DMS79 treated with DMSO at 0.1 percent for 48 hours (cell line): ENCODE measurements at regions not wholly inside any gene's neighbourhood (a gene's known extent, or its start where the extent isn't known, plus 50 kb on each side); places are given as distances from the start of the nearest gene placed in this dataset.

Source experiments
- DNase-seq: peaks from one replicate; lab custom pipeline; 2025; lab: John Stamatoyannopoulos, UW

- no peak for DNase-seq
Observed at GRCh38 chr13:102993348-102993747, 72.9 kb downstream of the SLC10A2 start.

GRCh38 chr13:102984210-102984609 lies 82.0 kb downstream of the SLC10A2 start:
- no peak for DNase-seq

GRCh38 chr13:102983496-102983895 lies 82.7 kb downstream of the SLC10A2 start:
- DNase-seq = no peak

DNA sequence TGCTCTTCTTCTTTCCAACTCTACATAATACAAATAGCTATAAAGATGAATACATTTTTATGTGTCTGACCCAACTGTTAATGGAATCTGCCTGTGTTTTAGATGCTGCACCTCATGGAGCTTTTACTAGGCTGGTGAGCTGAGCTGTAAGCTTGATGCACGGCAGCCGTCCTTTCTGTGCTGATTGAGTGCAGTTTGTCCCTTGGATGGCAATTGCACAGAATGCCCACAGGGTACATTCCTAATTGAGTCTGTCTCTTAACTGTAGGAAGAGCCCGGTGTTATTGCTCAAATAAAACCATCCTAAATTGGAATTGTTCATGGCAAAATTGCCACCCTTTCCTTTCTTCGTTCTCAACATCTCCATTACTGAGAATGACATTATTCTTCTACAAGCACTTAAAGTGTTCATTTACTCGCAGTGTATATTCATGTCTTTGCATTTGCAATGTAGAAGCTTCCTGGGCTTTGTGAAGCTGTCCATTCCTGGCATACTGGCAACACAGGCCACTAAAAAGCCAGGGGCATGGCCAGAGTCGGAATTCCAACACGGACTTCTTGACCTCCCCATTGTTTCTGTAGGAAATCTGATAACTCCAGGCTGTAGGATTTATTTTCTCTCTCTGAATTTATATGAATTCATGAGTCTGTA lies 85.8 kb downstream of the SLC10A2 start:
- no peak for DNase-seq

DNA sequence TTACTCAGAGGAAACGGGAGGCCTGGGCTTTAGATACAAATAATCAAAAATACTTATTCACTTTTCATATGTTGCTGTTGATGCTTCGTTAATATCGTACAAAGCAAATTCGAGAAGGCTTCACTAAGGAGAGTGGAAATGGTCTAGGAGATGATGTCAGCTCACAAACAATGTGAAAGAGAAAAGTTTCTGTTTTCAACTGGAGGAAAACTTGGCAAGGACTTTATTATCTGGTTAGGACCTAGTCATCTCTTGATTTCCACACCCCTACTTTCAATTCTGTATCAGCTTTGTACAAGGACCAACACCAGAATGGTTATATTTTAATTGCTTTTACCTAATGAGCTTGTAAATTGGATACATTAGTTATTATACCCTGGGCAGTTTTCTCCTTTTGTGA lies 88.0 kb downstream of the SLC10A2 start:
- DNase-seq = no peak

- DNase-seq = no peak
Observed at GRCh38 chr13:102977471-102977870, 88.7 kb downstream of the SLC10A2 start.

- DNase-seq = no peak
Observed at GRCh38 chr13:102974317-102975087, 91.7 kb downstream of the SLC10A2 start.

DNA sequence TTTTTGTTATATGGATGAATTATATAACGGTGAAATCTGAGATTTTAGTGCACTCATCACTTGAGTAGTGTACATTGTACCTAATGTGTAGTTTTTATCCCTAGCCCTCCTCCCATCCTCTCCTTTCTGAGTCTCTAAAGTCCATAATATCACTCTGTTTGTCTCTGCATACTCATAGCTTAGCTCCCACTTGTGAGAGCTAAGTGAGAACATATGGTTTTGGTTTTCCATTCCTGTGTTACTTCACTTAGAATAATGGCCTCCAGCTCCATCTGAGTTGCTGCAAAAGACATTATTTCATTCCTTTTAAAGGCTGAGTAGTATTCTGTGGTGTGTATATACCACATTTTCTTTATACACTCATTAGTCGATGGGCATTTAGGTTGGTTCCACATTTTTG lies 94.0 kb downstream of the SLC10A2 start:
- no peak for DNase-seq

DNA sequence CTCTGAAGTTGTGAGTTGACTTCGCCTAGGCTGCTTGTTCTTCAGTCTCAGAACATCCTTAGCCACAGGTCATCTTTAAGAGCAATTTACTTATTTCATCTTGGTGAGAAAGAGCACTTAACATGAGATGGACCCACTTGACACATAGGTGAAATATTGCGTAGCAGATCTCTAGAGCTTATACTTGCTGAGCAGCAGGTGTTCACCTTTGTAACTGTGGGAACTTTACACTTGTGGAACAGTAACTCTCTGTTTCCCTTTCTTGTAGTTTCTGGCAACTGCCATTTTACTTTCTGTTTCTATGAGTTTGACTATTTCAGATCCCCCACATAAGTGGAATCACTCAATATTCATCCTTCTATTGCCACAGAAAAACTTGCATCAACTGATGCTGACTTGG lies 95.7 kb downstream of the SLC10A2 start:
- peak; percentile 76 for DNase-seq

GRCh38 chr13:102968572-102969228 lies 97.5 kb downstream of the SLC10A2 start:
- no peak for DNase-seq

DNA sequence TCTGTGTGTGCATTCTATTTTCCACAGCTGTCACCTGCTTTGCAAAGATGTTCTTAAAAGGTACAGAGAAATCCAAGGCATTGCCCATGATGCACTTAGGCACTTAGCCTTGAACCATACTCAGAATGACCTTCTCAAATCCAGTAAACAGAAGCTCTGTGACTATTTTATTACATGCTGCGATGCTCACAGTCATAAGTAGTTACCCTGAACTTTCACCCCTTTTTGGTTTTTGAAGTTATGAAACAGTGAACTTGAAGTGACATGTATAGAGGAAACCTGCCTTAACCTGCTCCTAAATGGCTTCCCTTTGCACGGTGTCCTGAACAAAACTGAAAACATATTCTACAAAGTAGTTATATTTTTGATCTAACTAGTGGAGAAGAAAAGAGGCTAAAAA lies 100.4 kb downstream of the SLC10A2 start:
- no peak for DNase-seq

- DNase-seq = no peak
Observed at GRCh38 chr13:102962430-102962829, 103.8 kb downstream of the SLC10A2 start.

DNA sequence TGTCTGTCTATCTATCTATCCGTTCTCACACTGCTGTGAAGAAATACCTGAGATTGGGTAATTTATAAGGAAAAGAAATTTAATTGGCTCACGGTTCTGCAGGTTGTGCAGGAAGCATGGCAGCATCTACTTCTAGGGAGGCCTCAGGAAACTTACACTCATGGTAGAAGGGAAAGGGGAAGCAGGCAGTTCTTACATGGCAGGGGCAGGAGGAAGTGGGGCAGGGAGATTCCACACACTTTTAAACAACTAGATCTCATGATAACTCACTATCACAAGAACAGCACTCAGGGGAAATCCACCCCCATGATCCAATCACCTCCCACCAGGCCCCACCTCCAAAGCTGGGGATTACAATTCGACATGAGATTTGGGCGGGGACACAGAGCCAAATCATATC lies 105.3 kb downstream of the SLC10A2 start:
- DNase-seq = no peak

- DNase-seq = no peak
Observed at GRCh38 chr13:102956449-102956848, 109.8 kb downstream of the SLC10A2 start.

DNA sequence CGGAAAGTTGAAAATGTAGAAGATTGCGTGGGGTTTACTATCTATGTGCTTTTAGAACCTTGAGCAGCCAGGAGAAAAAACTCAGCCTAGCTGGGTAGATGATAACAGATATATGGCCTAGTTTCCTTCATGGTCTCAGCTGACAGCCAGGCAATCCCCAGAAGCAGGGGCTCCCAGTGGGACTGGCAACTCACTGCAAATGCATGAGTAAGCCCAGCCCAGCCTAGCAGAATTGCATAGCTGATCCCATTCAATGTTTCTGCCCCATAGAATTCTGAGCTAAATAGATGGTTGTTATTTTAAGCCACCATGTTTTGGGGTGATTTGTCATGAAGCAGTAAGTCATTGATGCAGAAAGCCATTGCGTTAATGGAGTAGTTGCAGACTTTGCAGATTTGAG lies 108.5 kb downstream of the ERCC5 start:
- no peak for DNase-seq

DNA sequence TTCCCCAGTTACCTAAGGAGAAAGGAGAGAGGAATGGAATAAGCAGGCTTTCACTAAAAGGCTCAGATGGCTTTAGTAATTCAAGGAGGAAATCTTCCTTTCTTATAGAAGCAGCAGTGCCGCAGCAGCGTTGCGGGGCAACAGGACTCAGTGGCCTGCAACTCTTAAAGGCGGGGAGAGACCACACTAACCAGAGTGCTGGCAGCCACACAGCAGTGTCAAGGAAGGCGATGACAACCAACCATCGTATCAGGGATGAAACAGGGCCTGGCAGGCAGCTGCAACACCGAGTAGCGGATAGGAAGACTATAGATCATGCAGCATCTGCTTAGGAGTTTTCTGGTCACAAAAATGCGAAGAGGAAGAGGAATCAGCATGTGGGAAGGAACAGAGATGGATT lies 106.0 kb downstream of the ERCC5 start:
- DNase-seq = no peak

GRCh38 chr13:102947745-102948405 lies 102.0 kb downstream of the ERCC5 start:
- no peak for DNase-seq

DNA sequence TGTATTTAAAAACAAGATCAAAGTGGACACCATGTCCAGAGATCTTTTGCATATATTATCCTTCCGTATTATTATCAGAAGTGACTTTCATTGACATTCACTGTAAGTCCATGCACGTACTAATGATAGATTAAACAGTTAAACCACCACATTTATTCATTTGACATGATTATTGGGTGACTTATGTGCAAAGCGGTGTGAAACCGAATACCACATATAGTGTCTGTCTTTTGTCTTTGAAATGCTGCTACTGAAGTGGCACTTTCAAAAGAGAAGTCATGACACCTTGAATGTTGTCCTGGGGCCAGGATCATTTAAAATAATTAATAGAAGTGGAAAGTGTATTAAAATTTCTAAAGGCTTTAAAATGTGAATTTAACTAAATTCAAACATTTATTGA lies 100.1 kb downstream of the ERCC5 start:
- DNase-seq = no peak

DNA sequence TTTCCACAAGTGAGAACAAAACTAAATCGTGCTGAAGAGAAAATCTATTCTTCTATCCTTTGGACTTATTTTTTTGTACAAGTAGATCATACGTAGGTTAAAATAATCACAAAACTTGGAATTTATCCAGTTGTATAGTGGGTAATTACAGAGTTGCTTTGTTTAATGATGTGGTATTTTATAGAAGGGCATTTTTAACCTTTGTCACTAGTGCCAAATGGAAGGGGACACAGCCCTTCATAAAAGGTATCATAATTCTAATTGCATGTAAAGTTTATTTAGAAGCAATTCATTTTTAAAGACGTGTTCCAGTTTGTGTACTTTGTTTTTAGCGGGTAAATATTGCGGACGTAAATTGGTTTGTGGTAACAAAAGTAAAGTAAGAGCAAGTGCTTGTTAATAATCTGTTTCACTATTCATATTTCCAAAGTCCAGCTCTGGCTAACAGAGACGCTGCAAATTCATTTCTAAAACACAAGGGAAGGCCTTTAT lies 99.5 kb downstream of the ERCC5 start:
- DNase-seq = peak; percentile 63

DNA sequence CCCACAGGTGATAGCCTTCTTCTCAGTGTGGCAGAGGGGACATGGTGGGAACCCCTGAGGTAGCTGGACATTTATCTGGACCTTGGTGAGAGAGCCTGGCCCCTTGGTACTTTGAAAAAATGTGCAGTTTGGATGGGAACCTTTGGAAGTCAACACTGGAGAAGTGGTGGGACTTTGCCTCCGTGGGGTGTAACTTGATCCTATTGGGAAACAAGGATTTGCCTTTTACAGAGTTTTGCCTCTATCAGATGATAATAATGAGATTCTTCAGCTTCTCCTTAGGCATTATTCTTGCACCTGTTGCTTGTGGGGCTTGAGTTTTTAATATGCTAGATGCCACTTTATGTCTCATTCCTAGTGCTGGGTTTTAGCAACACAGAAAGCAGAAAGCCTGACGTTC lies 99.0 kb downstream of the ERCC5 start:
- no peak for DNase-seq

DNA sequence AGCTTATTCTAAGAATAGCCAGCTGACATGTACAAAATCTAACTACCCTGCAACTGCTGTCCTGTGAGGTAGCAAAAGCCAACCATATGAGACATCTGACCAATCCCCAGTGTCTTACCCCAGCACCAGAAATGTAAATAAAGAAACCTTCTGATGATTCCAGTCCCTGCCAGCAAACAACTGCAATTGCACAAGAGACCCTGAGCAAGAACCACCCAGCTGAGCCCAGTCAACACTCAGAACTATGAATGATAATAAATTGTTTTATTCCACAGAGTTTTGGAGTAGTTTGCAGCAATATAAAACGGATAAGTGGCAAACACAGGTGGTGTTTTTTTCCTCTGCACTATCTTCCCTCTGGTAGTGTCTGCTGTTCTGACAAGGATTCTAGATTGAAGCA lies 94.9 kb downstream of the ERCC5 start:
- no peak for DNase-seq

- no peak for DNase-seq
Observed at GRCh38 chr13:102940143-102940542, 94.3 kb downstream of the ERCC5 start.

- no peak for DNase-seq
Observed at GRCh38 chr13:102935896-102936321, 90.1 kb downstream of the ERCC5 start.
